Panc1 (cell line): ENCODE measurements at regions not wholly inside any gene's neighbourhood (a gene's known extent, or its start where the extent isn't known, plus 50 kb on each side); places are given as distances from the start of the nearest gene placed in this dataset.

Source experiments
- ATAC-seq: fragments of 200-7000 bp; cut with Tn5 transposase; 2 replicates; pipeline ENCODE4 v1.9.1; 2020; ENCODE audit warnings: mild to moderate bottlenecking, moderate library complexity
- BruUV-seq: library from RNA; stranded (reverse); fragments of 400-500 nt; replicated peaks from 2 replicates; lab custom pipeline; 2021; lab: Mats Ljungman, UMichigan
- CTCF ChIA-PET: fragments of 300-600 bp; sonication (Branson Sonifier 250); formaldehyde crosslinking; loops from one replicate; lab custom pipeline; 2022; ENCODE audit warnings: antibody characterized with exemption; lab: Charles Lee
- POLR2A ChIA-PET: fragments of 300-600 bp; sonication (Branson Sonifier 250); formaldehyde crosslinking; loops from one replicate; lab custom pipeline; 2022; ENCODE audit warnings: antibody characterized with exemption; lab: Charles Lee
- DNase-seq: peaks from one replicate; pipeline ENCODE4 v3.0.0-alpha.2; 2010; ENCODE audit warnings: low read depth, low spot score
- H3K27ac ChIP-seq: 2 replicates; pipeline ENCODE4 v1.5.1; 2011; ENCODE audit warnings: mild to moderate bottlenecking, low read length, inconsistent platforms
- H3K27me3 ChIP-seq: fragments of 200-500 bp; sonication (Bioruptor generic); 2 replicates; pipeline ENCODE4 v1.6.0; 2014; ENCODE audit warnings: low read length, inconsistent platforms; ENCODE audit not compliant: control insufficient read depth, insufficient read depth
- H3K36me3 ChIP-seq: fragments of 200-500 bp; sonication (Bioruptor generic); 2 replicates; pipeline ENCODE4 v1.5.1; 2014; ENCODE audit warnings: inconsistent platforms, mild to moderate bottlenecking, low read length, moderate library complexity; ENCODE audit not compliant: control insufficient read depth, insufficient read depth
- H3K4me1 ChIP-seq: 2 replicates; pipeline ENCODE4 v1.5.1; 2011; ENCODE audit warnings: inconsistent platforms, mild to moderate bottlenecking, low read length, moderate library complexity; ENCODE audit not compliant: control insufficient read depth, insufficient read depth
- H3K4me3 ChIP-seq, 2 experiments: 2 replicates each; pipeline ENCODE4 v1.5.1; 2011 to 2012; ENCODE audit warnings: low read depth in 2 of 2, low read length in 2 of 2, mild to moderate bottlenecking in 2 of 2, inconsistent platforms in 1 of 2, moderate library complexity in 1 of 2
- H3K9me3 ChIP-seq: fragments of 200-500 bp; sonication (Bioruptor generic); 2 replicates; pipeline ENCODE4 v1.5.1; 2014; ENCODE audit warnings: low read depth, mild to moderate bottlenecking, inconsistent platforms, low read length, moderate library complexity; ENCODE audit not compliant: control insufficient read depth, insufficient read depth
- POLR2AphosphoS5 ChIP-seq: IDR thresholded peaks from 2 replicates; pipeline ENCODE4 v1.6.1; 2012; ENCODE audit warnings: mild to moderate bottlenecking, low read depth, low read length, moderate library complexity
- SIN3A ChIP-seq: IDR thresholded peaks from 2 replicates; pipeline ENCODE4 v1.6.1; 2012; ENCODE audit warnings: low read depth, mild to moderate bottlenecking, low read length, moderate library complexity, borderline replicate concordance; ENCODE audit not compliant: insufficient read depth
- TCF7L2 ChIP-seq: IDR thresholded peaks from 2 replicates; pipeline ENCODE4 v1.6.1; 2011; ENCODE audit warnings: mild to moderate bottlenecking, low read depth, low read length, inconsistent platforms
- in situ Hi-C: cut with HindIII; loops from 2 replicates; pipeline ENCODE4 v1.10.0; 2016; ENCODE audit warnings: low sequenced_read_pairs, low pct_unique_long_range_greater_than_20kb
- intact Hi-C: fragments of 100-400 bp; cut with micrococcal nuclease; formaldehyde crosslinking; loops from one replicate; pipeline ENCODE4 v1.10.0; 2022; ENCODE audit not compliant: unreplicated experiment
- TF ChIP-seq, protein P1 (sequence below): fragments of 450-650 bp; IDR thresholded peaks from 2 replicates; pipeline ENCODE4 v1.5.1; 2017; ENCODE audit warnings: mild to moderate bottlenecking
- TF ChIP-seq, protein P2 (sequence below), 2 experiments: IDR thresholded peaks; 2 replicates each; pipeline ENCODE4 v1.6.1; 2011 to 2012; ENCODE audit warnings: low read depth in 2 of 2, control low read depth in 1 of 2, low read length in 1 of 2, mild to moderate bottlenecking in 1 of 2, moderate library complexity in 1 of 2; ENCODE audit not compliant: insufficient read depth in 1 of 2

DNA sequence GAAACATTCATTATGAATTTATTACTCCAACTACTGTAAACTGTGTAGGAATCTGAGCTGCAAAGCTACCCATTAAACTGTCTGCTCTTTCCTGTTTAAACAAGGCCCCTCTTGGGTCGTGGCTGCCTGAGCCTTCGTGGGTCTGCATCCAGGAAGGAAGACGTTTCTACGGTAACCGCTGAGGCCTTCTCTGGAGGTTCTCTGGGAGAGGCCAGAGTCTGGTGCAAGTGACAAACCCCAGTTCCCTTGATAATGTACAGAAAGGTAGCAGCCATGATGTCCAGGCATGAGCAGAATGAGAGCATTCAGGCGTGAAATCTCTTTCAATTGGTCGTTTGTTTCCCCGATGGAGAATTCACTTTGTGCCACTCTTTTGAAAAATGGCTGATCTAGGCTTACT is 350.2 kb downstream of the PLPP3 start:
- ChIA-PET CTCF (no interaction called here), POLR2A (no interaction called here)
- in situ Hi-C loops = no loop called here
- Histone ChIP-seq H3K36me3 (no peaks in the 10 kb centered on the region), H3K27ac (no peak overlapping the region), H3K4me3 (no peak overlapping the region), H3K9me3 (no peaks in the 10 kb centered on the region), H3K4me1 (no peaks in the 10 kb centered on the region), H3K27me3 (no peaks in the 10 kb centered on the region)
- ATAC-seq = no peak
- TF ChIP-seq POLR2AphosphoS5 = no peak
- TF ChIP-seq, protein P1, sequence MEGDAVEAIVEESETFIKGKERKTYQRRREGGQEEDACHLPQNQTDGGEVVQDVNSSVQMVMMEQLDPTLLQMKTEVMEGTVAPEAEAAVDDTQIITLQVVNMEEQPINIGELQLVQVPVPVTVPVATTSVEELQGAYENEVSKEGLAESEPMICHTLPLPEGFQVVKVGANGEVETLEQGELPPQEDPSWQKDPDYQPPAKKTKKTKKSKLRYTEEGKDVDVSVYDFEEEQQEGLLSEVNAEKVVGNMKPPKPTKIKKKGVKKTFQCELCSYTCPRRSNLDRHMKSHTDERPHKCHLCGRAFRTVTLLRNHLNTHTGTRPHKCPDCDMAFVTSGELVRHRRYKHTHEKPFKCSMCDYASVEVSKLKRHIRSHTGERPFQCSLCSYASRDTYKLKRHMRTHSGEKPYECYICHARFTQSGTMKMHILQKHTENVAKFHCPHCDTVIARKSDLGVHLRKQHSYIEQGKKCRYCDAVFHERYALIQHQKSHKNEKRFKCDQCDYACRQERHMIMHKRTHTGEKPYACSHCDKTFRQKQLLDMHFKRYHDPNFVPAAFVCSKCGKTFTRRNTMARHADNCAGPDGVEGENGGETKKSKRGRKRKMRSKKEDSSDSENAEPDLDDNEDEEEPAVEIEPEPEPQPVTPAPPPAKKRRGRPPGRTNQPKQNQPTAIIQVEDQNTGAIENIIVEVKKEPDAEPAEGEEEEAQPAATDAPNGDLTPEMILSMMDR = no peak
- no peak for TF ChIP-seq TCF7L2
- TF ChIP-seq, protein P2, sequence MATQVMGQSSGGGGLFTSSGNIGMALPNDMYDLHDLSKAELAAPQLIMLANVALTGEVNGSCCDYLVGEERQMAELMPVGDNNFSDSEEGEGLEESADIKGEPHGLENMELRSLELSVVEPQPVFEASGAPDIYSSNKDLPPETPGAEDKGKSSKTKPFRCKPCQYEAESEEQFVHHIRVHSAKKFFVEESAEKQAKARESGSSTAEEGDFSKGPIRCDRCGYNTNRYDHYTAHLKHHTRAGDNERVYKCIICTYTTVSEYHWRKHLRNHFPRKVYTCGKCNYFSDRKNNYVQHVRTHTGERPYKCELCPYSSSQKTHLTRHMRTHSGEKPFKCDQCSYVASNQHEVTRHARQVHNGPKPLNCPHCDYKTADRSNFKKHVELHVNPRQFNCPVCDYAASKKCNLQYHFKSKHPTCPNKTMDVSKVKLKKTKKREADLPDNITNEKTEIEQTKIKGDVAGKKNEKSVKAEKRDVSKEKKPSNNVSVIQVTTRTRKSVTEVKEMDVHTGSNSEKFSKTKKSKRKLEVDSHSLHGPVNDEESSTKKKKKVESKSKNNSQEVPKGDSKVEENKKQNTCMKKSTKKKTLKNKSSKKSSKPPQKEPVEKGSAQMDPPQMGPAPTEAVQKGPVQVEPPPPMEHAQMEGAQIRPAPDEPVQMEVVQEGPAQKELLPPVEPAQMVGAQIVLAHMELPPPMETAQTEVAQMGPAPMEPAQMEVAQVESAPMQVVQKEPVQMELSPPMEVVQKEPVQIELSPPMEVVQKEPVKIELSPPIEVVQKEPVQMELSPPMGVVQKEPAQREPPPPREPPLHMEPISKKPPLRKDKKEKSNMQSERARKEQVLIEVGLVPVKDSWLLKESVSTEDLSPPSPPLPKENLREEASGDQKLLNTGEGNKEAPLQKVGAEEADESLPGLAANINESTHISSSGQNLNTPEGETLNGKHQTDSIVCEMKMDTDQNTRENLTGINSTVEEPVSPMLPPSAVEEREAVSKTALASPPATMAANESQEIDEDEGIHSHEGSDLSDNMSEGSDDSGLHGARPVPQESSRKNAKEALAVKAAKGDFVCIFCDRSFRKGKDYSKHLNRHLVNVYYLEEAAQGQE (IDR thresholded peaks at IDR 0.05; ENCODE audit: insufficient read depth in 1 of 2, low read depth in 2 of 2, low read length in 1 of 2) = no peak
- TF ChIP-seq SIN3A = no peak
- no TSS peak for BruUV-seq
- DNase-seq = no peak
- intact Hi-C loops = no loop called here

GRCh38 chr1:56227886-56228285 is 351.5 kb downstream of the PLPP3 start:
- Histone ChIP-seq H3K27me3 (no peaks in the 10 kb centered on the region), H3K4me3 (no peak overlapping the region), H3K36me3 (no peaks in the 10 kb centered on the region), H3K27ac (no peak overlapping the region), H3K4me1 (no peaks in the 10 kb centered on the region), H3K9me3 (no peaks in the 10 kb centered on the region)
- in situ Hi-C loops = no loop called here
- POLR2A ChIA-PET = no interaction called here
- DNase-seq (no peak), ATAC-seq (no peak)
- intact Hi-C loops = loop anchor here (1.0 kb wide), 1 partner anchor 15 kb away; no protein-coding TSS in a partner anchor
- no TSS peak for BruUV-seq
- TF ChIP-seq SIN3A = no peak
- CTCF ChIA-PET = no interaction called here

DNA sequence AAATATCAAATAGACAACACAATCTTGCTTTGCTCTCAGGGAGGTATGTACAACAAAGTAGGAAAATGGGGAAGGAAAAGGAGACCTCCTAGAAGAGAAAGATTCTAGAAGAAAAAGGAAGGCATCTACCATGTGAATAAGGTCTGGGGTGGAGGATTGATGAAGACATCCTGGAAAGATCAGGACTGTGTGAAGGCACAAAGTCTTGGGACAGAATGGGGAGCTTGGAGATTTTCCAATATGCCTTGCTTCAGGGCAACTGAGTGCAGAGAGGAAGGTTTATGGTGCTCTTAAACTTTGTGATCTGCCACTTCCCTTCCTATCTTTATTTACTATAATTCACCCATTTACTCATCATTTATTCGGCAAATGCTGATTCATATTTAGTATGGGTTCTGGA is 352.0 kb downstream of the PLPP3 start:
- CTCF ChIA-PET = no interaction called here
- H3K4me1 ChIP-seq = no peaks in the 10 kb centered on the region
- BruUV-seq = no TSS peak
- in situ Hi-C loops = no loop called here
- no peaks in the 10 kb centered on the region for H3K36me3 ChIP-seq
- no peak overlapping the region for H3K27ac ChIP-seq
- intact Hi-C loops = loop anchor here (1.0 kb wide), 1 partner anchor 14 kb away; no protein-coding TSS in a partner anchor
- no peaks in the 10 kb centered on the region for H3K9me3 ChIP-seq
- ATAC-seq (no peak), DNase-seq (no peak)
- no peaks in the 10 kb centered on the region for H3K27me3 ChIP-seq
- TF ChIP-seq TCF7L2 (no peak), SIN3A (no peak), POLR2AphosphoS5 (no peak)
- TF ChIP-seq, protein P2 (IDR thresholded peaks at IDR 0.05; ENCODE audit: insufficient read depth in 1 of 2, low read depth in 2 of 2, low read length in 1 of 2) = no peak
- TF ChIP-seq, protein P1 = no peak
- POLR2A ChIA-PET = no interaction called here
- no peak overlapping the region for H3K4me3 ChIP-seq
